GM12878 (cell line): ENCODE measurements at regions not wholly inside any gene's neighbourhood (a gene's known extent, or its start where the extent isn't known, plus 50 kb on each side); places are given as distances from the start of the nearest gene placed in this dataset.

ENCODE experiments used
- ATAC-seq: fragments of 200-7000 bp; cut with Tn5 transposase; 3 replicates; pipeline ENCODE4 v1.9.1; 2020; ENCODE audit warnings: mild to moderate bottlenecking, moderate library complexity
- BruUV-seq: library from RNA; stranded (reverse); fragments of 400-500 nt; replicated peaks from 2 replicates; lab custom pipeline; 2021; lab: Mats Ljungman, UMichigan
- CTCF ChIA-PET: fragments of 300-600 bp; sonication (Branson Sonifier 250); formaldehyde crosslinking; extraction: SDS; loops from one replicate; lab custom pipeline; 2021; ENCODE audit warnings: inconsistent platforms; lab: Yijun Ruan, JAX
- POLR2A ChIA-PET: fragments of 350-600 bp; formaldehyde crosslinking; extraction: SDS; loops from one replicate; lab custom pipeline; 2021; ENCODE audit warnings: inconsistent platforms; lab: Charles Lee
- RAD21 ChIA-PET: fragments of 300-600 bp; sonication (Branson Sonifier 250); formaldehyde crosslinking; loops from one replicate; lab custom pipeline; 2023; ENCODE audit warnings: antibody characterized with exemption; ENCODE audit not compliant: unreplicated experiment; lab: Charles Lee
- SMC1A ChIA-PET: fragments of 300-600 bp; sonication (Branson Sonifier 250); formaldehyde crosslinking; loops from one replicate; lab custom pipeline; 2023; ENCODE audit not compliant: unreplicated experiment, uncharacterized antibody; lab: Charles Lee
- DNase-seq: peaks from one replicate; pipeline ENCODE4 v3.0.0-alpha.2; 2011; ENCODE audit warnings: low read depth, low spot score
- FAIRE-seq: peaks from 3 replicates; lab custom pipeline; 2011; peaks lifted over from hg19 to GRCh38; lab: Jason Lieb, UNC
- H2AFZ ChIP-seq: 2 replicates; pipeline ENCODE4 v1.6.0; 2011; ENCODE audit warnings: low read depth, low read length, control low read depth; ENCODE audit not compliant: control insufficient read depth
- H3K27ac ChIP-seq: 2 replicates; pipeline ENCODE4 v1.5.1; 2011; ENCODE audit warnings: control low read depth; ENCODE audit not compliant: control insufficient read depth, insufficient read depth
- H3K27me3 ChIP-seq, 2 experiments: replicated peaks in 1 of 2; 2 replicates each; pipeline versions ENCODE4 v1.6.0 to v1.6.1; 2011; ENCODE audit warnings: low read length in 1 of 2; ENCODE audit not compliant: control insufficient read depth in 2 of 2, insufficient read depth in 2 of 2
- H3K36me3 ChIP-seq, 2 experiments: 2 replicates each; pipeline ENCODE4 v1.5.1; 2011; ENCODE audit warnings: low read length in 1 of 2; ENCODE audit not compliant: control insufficient read depth in 2 of 2, insufficient read depth in 2 of 2
- H3K4me1 ChIP-seq: 2 replicates; pipeline ENCODE4 v1.6.1; 2011; ENCODE audit warnings: mild to moderate bottlenecking, low read length, moderate library complexity, mixed read lengths; ENCODE audit not compliant: control insufficient read depth, insufficient read depth
- H3K4me2 ChIP-seq: 2 replicates; pipeline ENCODE4 v1.6.0; 2011; ENCODE audit warnings: control low read depth; ENCODE audit not compliant: control insufficient read depth, insufficient read depth
- H3K4me3 ChIP-seq: fragments of 200-600 bp; sonication (generic); 2 replicates; pipeline ENCODE4 v1.5.1; 2016
- H3K79me2 ChIP-seq: 2 replicates; pipeline ENCODE4 v1.6.0; 2011; ENCODE audit warnings: low read length; ENCODE audit not compliant: control insufficient read depth, insufficient read depth
- H3K9ac ChIP-seq: 2 replicates; pipeline ENCODE4 v1.8.0; 2011; ENCODE audit warnings: low read length, control low read depth, mixed read lengths; ENCODE audit not compliant: control insufficient read depth, insufficient read depth
- H3K9me3 ChIP-seq: replicated peaks from 3 replicates; pipeline ENCODE4 v1.5.1; 2011; ENCODE audit warnings: mild to moderate bottlenecking, low read length; ENCODE audit not compliant: control insufficient read depth, insufficient read depth
- H4K20me1 ChIP-seq: 2 replicates; pipeline ENCODE4 v1.6.0; 2011; ENCODE audit not compliant: control insufficient read depth, insufficient read depth
- BCLAF1 ChIP-seq: fragments of 450-650 bp; IDR thresholded peaks from 2 replicates; pipeline ENCODE4 v1.6.1; 2017; ENCODE audit warnings: antibody characterized with exemption, mild to moderate bottlenecking, moderate library complexity
- CUX1 ChIP-seq: IDR thresholded peaks from 2 replicates; pipeline ENCODE4 v1.6.1; 2012; ENCODE audit warnings: improper control_type of control experiment, low read depth, low read length; ENCODE audit not compliant: insufficient replicate concordance
- E2F4 ChIP-seq: IDR thresholded peaks from 2 replicates; pipeline ENCODE4 v1.6.1; 2012; ENCODE audit warnings: low read depth, low read length, improper control_type of control experiment
- E4F1 ChIP-seq: fragments of 450-650 bp; IDR thresholded peaks from 2 replicates; pipeline ENCODE4 v1.6.1; 2018; ENCODE audit warnings: borderline replicate concordance, mild to moderate bottlenecking; ENCODE audit not compliant: partially characterized antibody
- HDGF ChIP-seq: fragments of 450-650 bp; IDR thresholded peaks from 2 replicates; pipeline ENCODE4 v1.6.1; 2016; ENCODE audit warnings: antibody characterized with exemption
- MXI1 ChIP-seq: fragments of 150-350 bp; IDR thresholded peaks from 2 replicates; pipeline ENCODE4 v1.6.1; 2011; ENCODE audit warnings: low read depth, mild to moderate bottlenecking, inconsistent platforms, low read length, improper control_type of control experiment
- RELB ChIP-seq: fragments of 450-650 bp; IDR thresholded peaks from 2 replicates; pipeline ENCODE4 v1.6.1; 2017; ENCODE audit warnings: low read depth, mild to moderate bottlenecking, moderate library complexity
- RFX5 ChIP-seq: IDR thresholded peaks from 2 replicates; pipeline ENCODE4 v1.6.1; 2011; ENCODE audit warnings: low read depth, low read length, improper control_type of control experiment
- SMAD1 ChIP-seq: fragments of 450-650 bp; IDR thresholded peaks from 2 replicates; pipeline ENCODE4 v1.6.1; 2018; ENCODE audit warnings: mild to moderate bottlenecking, low read depth; ENCODE audit not compliant: partially characterized antibody
- SP1 ChIP-seq: IDR thresholded peaks from one replicate; pipeline ENCODE4 v1.6.1; 2011; ENCODE audit warnings: low read depth, low read length
- WGBS: methylation state at CpG from one replicate; pipeline ENCODE4 v1.1.6; 2016; ENCODE audit warnings: low lambda C conversion rate; ENCODE audit not compliant: insufficient replicate concordance, insufficient coverage; ENCODE audit errors: missing lambda C conversion rate; 5-methylcytosine and 5-hydroxymethylcytosine counted together
- in situ Hi-C: fragments of 300-500 bp; cut with MboI; formaldehyde crosslinking; loops from 9 replicates; pipeline ENCODE4 v1.14.3; 2018; ENCODE audit warnings: mixed read lengths
- intact Hi-C: fragments of 100-400 bp; cut with micrococcal nuclease; formaldehyde crosslinking; loops from one replicate; pipeline ENCODE4 v1.14.2; 2022; ENCODE audit not compliant: unreplicated experiment

GRCh38 chr4:31194823-31195222 is 474.7 kb downstream of the PCDH7 start:
- H3K9me3 ChIP-seq, result no peaks in the 10 kb centered on the region; the same call in 2 of the 3 replicates
- no peaks in the 10 kb centered on the region for H4K20me1 ChIP-seq
- ChIA-PET POLR2A (interaction anchor here (0.6 kb wide), 1 partner anchor 117 kb away, joined by 4 read pairs; no protein-coding TSS in a partner anchor), RAD21 (no interaction called here), CTCF (no interaction called here), SMC1A (interaction anchor here (0.6 kb wide), 1 partner anchor 83 kb away, joined by 4 read pairs; no protein-coding TSS in a partner anchor)
- H3K4me1 ChIP-seq, result no peaks in the 10 kb centered on the region
- BruUV-seq, result no TSS peak
- no peak overlapping the region for H3K4me3 ChIP-seq
- ATAC-seq (no peak), FAIRE-seq (no peak), DNase-seq (no peak)
- no peaks in the 10 kb centered on the region for H3K36me3 ChIP-seq
- no peak overlapping the region for H3K9ac ChIP-seq
- no peaks in the 10 kb centered on the region for H3K27me3 ChIP-seq
- H3K4me2 ChIP-seq, result no peak overlapping the region
- no peak overlapping the region for H3K27ac ChIP-seq
- intact Hi-C loops (no loop called here), in situ Hi-C loops (no loop called here)
- 22% methylated on average over 3 of the region's 3 CpGs for WGBS
- H2AFZ ChIP-seq, result no peak overlapping the region
- no peaks in the 10 kb centered on the region for H3K79me2 ChIP-seq
- no peak for TF ChIP-seq BCLAF1
- no peak for TF ChIP-seq E4F1
- no peak for TF ChIP-seq CUX1
- no peak for TF ChIP-seq RFX5
- TF ChIP-seq RELB, result no peak
- no peak for TF ChIP-seq HDGF
- no peak for TF ChIP-seq SMAD1
- no peak for TF ChIP-seq E2F4
- no peak for TF ChIP-seq SP1
- TF ChIP-seq MXI1, result no peak
